ENCODE measurements at regions not wholly inside any gene's neighbourhood (a gene's known extent, or its start where the extent isn't known, plus 50 kb on each side); places are given as distances from the start of the nearest gene placed in this dataset.

- ChIA-PET CTCF (ENCODE audit: unreplicated experiment) (no interaction called here), POLR2A (interaction anchor here (0.9 kb wide), 1 partner anchor 14 kb away, joined by 3 read pairs; no protein-coding TSS in a partner anchor)
- Histone ChIP-seq H3K4me1 (ENCODE audit: insufficient read depth, low read length, poor library complexity, severe bottlenecking) (no peaks in the 10 kb centered on the region), H3K36me3 (ENCODE audit: insufficient read depth, low read length) (no peaks in the 10 kb centered on the region), H3K4me3 (ENCODE audit: low read depth, low read length, poor library complexity, severe bottlenecking) (no peak overlapping the region), H3K27ac (ENCODE audit: low read depth, low read length, poor library complexity, severe bottlenecking) (no peak overlapping the region), H3K9me2 (ENCODE audit: insufficient read depth, low read length) (no peaks in the 10 kb centered on the region), H3K79me2 (ENCODE audit: insufficient read depth, low read depth, low read length) (no peaks in the 10 kb centered on the region), H3K4me2 (ENCODE audit: low read length) (no peak overlapping the region), H2AFZ (ENCODE audit: low read length) (no peak overlapping the region), H4K20me1 (ENCODE audit: insufficient read depth, low read length) (no peaks in the 10 kb centered on the region), H3K9me3 (ENCODE audit: low read length) (no peaks in the 10 kb centered on the region)
- DNase-seq (ENCODE audit: low spot score): no peak
- TF ChIP-seq CTCF (conservative IDR thresholded peaks at IDR 0.05; ENCODE audit: low read length): no peak
- no peak for TF ChIP-seq EZH2phosphoT487 (IDR thresholded peaks at IDR 0.05; ENCODE audit: borderline replicate concordance, low read depth, low read length)
- intact Hi-C loops (cut with micrococcal nuclease; ENCODE audit: unreplicated experiment): no loop called here
- no TSS peak for BruUV-seq (replicated peaks)
Observed at GRCh38 chr5:164203581-164204225, 698.3 kb downstream of the MAT2B start.

- no peak overlapping the region for H3K4me3 ChIP-seq (ENCODE audit: low read depth, low read length, poor library complexity, severe bottlenecking)
Observed at GRCh38 chr5:164204338-164204946, 699.0 kb downstream of the MAT2B start.

More at GRCh38 chr5:164204338-164204946, 699.0 kb downstream of the MAT2B start:
- ChIA-PET POLR2A (interaction anchor here (0.6 kb wide), 1 partner anchor 22 kb away, joined by 3 read pairs; no protein-coding TSS in a partner anchor), CTCF (ENCODE audit: unreplicated experiment) (no interaction called here)
- Histone ChIP-seq H3K79me2 (ENCODE audit: insufficient read depth, low read depth, low read length) (no peaks in the 10 kb centered on the region), H4K20me1 (ENCODE audit: insufficient read depth, low read length) (no peaks in the 10 kb centered on the region), H3K36me3 (ENCODE audit: insufficient read depth, low read length) (no peaks in the 10 kb centered on the region), H3K27ac (ENCODE audit: low read depth, low read length, poor library complexity, severe bottlenecking) (no peak overlapping the region), H2AFZ (ENCODE audit: low read length) (no peak overlapping the region), H3K4me1 (ENCODE audit: insufficient read depth, low read length, poor library complexity, severe bottlenecking) (no peaks in the 10 kb centered on the region), H3K9me3 (ENCODE audit: low read length) (no peaks in the 10 kb centered on the region), H3K4me2 (ENCODE audit: low read length) (no peak overlapping the region), H3K9me2 (ENCODE audit: insufficient read depth, low read length) (no peaks in the 10 kb centered on the region)
- intact Hi-C loops (cut with micrococcal nuclease; ENCODE audit: unreplicated experiment): no loop called here
- no TSS peak for BruUV-seq (replicated peaks)
- no peak for TF ChIP-seq EZH2phosphoT487 (IDR thresholded peaks at IDR 0.05; ENCODE audit: borderline replicate concordance, low read depth, low read length)
- no peak for TF ChIP-seq CTCF (conservative IDR thresholded peaks at IDR 0.05; ENCODE audit: low read length)
- no peak for DNase-seq (ENCODE audit: low spot score)
